T-helper 1 cell treated with Interleukin-12 subunit alpha and Interleukin-12 subunit beta and Interleukin-4 antibody, amounts not matched to agents 30 ng/mL and 1 ng/mL, for 36 hours (primary cell): ENCODE measurements at regions not wholly inside any gene's neighbourhood (a gene's known extent, or its start where the extent isn't known, plus 50 kb on each side); places are given as distances from the start of the nearest gene placed in this dataset.

Experiments used
- intact Hi-C: fragments of 100-400 bp; cut with micrococcal nuclease; formaldehyde crosslinking; loops from one replicate; pipeline ENCODE4 v1.15.1; 2024

- intact Hi-C loops = loop anchor here (5.0 kb wide), 1 partner anchor 233 kb away; no protein-coding TSS in a partner anchor
Observed at GRCh38 chr9:91039125-91039834, 237.7 kb downstream of the SYK start.

GRCh38 chr9:91039835-91040140 lies 238.2 kb downstream of the SYK start:
- intact Hi-C loops = loop anchor here (5.0 kb wide), 1 partner anchor 233 kb away; no protein-coding TSS in a partner anchor

GRCh38 chr9:91040371-91041215 lies 239.0 kb downstream of the SYK start:
- intact Hi-C loops = no loop called here

DNA sequence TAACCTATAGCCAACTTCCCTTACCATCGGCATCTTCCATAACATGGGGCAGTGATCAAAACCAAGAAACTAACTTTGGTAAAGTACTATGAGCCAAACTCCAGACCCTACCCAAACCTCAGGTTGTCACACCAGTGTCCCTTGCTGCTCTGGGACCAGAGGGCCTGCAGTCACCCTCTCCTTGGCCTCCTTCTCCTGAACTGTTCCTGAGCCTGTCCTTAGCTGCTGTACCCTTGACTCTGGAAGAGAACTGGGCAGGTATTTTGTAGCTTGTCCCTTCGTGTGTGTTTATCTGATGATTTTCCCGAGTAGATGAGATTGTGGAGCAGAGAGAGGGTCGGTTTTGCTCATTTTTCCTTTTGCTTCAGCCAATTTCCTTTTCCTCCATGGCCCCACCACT lies 240.4 kb downstream of the SYK start:
- intact Hi-C loops = no loop called here

DNA sequence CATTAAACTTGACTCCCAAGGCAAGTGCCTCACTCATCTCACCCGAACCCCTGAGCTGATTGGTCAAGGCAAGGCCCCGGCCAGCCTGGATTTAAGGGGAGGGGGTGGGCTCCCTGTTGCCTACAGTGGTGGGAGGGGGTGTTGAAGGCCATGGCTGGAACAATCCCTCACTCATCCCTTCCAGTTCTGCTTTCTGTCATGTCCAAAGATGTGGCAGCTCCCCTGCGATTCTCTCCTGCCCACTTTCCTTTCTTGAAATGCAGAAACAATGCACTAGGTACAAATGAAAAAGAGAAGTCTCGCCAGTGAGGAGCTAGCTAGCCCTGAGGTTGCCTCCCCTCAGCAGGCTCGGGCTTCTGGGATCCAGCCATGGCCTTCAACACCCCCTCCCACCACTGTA lies 240.9 kb downstream of the SYK start:
- intact Hi-C loops = no loop called here

GRCh38 chr9:91043056-91043810 lies 241.6 kb downstream of the SYK start:
- intact Hi-C loops = no loop called here

DNA sequence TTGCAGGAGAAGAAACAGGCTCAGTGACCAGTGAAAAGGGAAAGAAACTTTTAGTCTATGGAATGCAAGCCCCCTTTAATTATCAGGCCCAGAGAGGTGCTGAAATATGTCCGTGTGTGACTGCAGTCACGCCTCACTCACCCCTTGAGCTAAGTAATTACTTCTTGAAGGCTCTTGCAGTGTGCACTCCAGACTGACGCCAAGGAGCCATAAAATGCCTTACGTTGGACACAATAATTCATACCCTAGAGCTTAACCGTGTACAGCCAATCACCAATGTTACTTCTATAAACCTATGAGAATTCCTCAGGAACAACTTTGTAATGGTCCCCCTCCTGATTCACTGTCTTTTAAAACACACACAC lies 242.2 kb downstream of the SYK start:
- intact Hi-C loops = no loop called here

GRCh38 chr9:91044354-91044753 lies 242.7 kb downstream of the SYK start:
- intact Hi-C loops = no loop called here

DNA sequence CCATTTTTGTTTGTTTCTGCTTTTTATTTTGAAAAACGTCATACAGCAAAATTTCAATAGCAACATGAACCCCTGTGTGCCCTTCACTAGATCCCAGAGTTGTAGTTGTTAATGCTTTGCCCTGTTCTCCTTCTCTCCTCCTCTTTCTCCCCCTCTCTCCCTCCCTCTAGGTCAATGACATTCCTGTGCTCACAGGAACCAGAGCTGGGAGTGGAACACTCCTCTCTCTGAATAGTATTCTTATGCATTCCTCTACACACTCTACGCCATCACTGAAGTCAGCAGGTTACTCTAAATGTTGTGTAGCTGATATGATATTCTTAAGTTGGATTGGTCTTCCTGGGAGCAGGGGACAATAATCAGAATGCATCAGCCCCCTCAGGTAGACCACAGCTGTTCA lies 243.4 kb downstream of the SYK start:
- intact Hi-C loops = loop anchor here (5.0 kb wide), 1 partner anchor 162 kb away; no protein-coding TSS in a partner anchor

- intact Hi-C loops = loop anchor here (1.0 to 5.0 kb wide), 6 partner anchors 10 to 198 kb away; no protein-coding TSS in a partner anchor
Observed at GRCh38 chr9:91047529-91047928, 245.9 kb downstream of the SYK start.

DNA sequence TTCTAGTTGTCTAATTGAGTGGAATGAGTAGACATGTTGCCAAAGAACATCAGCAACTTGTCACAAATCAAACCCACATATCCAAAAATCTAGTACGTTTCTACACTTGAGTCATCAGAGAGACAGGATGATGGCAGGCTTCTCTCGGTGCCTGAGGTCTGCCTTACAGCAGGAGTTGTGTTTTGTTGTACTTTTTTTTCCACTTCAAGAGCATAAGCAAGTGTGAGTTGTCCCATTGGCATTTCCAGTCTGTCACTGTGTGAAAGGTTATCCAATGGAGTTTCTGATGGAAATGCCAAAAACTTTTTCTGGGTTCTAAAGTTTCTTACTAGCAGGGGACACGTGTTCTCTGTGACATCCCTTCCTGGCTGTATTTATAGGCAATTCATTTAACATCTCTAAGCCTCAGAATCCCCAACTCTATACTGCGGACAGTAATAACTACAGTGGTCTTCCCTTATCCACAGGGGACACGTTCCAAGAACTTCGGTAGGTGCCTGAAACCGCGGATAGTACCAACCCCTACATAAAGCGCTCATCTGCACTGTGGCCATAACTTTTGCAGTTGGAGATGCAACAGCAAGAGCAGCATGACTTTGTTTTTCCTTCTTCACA lies 246.5 kb downstream of the SYK start:
- intact Hi-C loops = loop anchor here (1.0 to 5.0 kb wide), 8 partner anchors 11 to 197 kb away; no protein-coding TSS in a partner anchor

GRCh38 chr9:91048749-91049148 lies 247.1 kb downstream of the SYK start:
- intact Hi-C loops = loop anchor here (1.0 to 5.0 kb wide), 3 partner anchors 83 to 159 kb away; no protein-coding TSS in a partner anchor

DNA sequence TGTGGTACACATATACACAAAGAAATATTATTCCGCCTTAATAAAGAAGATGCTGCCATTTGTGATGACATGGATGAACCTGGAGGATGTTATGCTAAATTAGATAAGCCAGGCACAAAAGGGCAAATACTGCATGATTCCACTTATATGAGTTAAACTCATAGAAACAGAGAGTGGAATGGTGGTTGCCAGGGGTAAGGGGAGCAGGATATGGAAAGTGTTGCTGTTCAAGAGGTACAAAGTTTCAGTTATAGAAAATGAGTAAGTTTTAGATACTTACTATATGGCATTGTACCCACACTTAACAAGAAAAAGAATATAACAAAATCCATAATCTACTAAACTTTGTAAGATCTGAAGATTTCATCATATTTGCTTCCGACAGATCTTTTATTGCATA lies 252.2 kb downstream of the SYK start:
- intact Hi-C loops = no loop called here

DNA sequence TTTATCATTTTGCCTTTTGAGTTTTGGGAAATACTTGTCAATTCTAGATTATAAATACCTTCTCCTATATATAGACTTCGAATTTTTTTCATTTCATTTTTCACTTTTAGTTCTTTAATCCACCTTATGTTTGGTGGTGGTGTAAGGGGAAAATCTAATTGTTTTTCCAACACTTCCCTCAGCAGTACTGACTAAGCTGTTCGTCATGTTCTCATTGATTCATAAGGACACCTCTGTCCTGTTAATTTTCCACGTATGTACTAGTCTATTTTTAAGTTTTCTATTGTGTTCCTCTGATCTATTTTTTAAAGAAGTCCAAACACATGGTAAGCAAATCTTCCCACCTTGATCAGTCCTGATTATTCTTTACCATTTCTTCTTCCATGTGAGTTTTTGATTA lies 254.2 kb downstream of the SYK start:
- intact Hi-C loops = no loop called here

DNA sequence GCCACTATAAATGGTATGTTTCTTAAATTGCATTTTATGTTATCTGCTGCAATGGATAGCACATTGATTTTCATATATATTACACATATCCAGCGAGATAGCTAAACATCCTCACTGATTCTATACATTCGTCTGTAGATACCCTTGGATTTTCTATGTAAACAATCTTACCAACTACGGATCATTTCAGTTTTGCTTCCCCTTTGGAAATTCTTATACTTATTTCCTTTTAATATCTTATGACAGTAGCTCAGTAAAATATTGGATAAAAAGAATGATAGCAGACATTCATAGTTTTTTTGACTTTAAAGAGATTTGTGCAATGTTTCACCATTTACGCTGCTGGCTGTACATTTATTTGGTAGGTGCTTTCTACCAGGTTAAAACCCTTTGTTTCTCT lies 254.9 kb downstream of the SYK start:
- intact Hi-C loops = no loop called here

DNA sequence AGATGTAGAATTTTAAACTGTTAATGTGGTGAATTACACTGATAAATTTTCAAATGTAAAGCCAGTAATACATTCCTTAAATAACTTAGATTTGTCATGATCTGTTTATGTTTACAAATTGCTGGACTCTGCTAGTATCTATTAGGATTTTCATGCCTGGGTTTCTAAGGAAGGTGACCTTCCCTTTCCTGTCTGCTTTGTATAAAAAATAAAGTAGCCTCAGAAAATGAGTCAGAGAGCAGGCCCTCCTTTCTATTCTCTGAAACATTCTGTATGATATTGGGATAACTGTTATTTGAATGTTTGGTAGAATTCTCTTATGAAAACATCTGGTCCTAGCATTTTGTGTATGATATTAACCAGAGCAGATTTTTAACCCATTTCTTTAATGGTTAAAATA lies 255.3 kb downstream of the SYK start:
- intact Hi-C loops = no loop called here

DNA sequence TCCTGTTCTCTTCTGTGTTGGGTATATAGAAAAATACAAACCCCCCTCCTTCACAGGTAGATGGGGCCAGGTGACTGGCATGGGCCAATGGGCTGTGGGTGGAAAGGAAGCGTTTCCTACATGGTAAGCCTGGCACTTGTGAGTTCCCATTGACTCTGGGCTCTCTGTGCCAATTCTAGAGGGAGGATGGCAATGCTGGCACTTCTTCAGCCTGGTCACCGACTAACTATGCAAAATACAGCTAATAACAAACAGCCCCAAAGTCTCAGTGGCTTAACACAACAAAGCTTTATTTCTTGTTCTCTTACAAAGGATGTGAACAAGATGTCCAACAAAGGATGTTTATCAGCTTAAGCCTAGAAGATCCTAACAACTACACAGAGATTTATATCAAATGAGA lies 258.1 kb downstream of the SYK start:
- intact Hi-C loops = no loop called here

GRCh38 chr9:91060520-91061343 lies 259.1 kb downstream of the SYK start:
- intact Hi-C loops = no loop called here

- intact Hi-C loops = no loop called here
Observed at GRCh38 chr9:91061506-91061905, 259.9 kb downstream of the SYK start.

DNA sequence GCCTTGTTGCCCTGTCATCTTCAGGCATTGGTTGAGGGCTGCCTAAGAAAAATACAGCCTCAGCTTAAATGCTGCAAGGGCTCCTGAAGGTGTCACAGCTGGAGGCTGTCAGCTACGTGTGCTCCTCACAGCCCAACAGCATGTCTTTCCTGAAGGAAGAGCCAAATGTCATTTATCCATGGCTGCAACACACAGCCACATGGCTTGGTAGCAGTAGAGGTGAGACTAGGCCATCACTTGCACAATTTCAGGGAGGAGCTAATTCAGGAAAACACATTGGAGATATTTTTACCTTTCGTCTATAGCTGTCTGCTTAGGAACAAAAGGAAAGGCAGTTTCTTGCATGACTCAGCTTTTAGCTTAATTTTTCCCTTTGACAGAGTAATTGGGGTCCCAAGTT lies 260.7 kb downstream of the SYK start:
- intact Hi-C loops = no loop called here

DNA sequence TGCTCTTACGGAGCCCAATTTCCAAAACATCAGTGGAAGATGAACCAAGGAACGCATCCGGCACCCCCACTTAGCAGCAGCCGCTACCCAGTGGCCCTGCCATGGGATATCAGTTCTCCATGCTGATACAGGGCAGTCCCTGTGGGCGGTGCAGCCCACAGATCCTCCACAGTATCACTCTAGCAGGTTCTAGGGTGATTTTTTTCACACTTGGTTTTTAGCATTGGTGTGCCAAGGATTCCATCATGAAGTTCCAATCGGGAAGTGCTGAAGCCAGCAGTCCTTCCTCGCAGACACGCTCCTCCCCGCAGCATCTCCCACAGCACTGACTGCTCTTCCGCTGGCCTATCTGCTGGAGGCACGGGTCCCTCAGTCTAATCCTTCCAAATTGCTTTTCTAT lies 261.9 kb downstream of the SYK start:
- intact Hi-C loops = no loop called here
